ENCODE measurements at regions not wholly inside any gene's neighbourhood (a gene's known extent, or its start where the extent isn't known, plus 50 kb on each side); places are given as distances from the start of the nearest gene placed in this dataset.

GRCh38 chr16:51869176-51869575 lies 677.8 kb downstream of the TOX3 start:
- Histone ChIP-seq H3K9me3 (ENCODE audit: control insufficient read depth in 1 of 2, insufficient read depth in 1 of 2, low read depth in 1 of 2, low read length in 2 of 2) (peaks cover 3 to 11% of the 10 kb centered on the region in 2 experiments; a peak in 2 of 4 replicates), H3K4me2 (ENCODE audit: low read length) (no peak overlapping the region), H3K27ac (ENCODE audit: low read depth, low read length) (no peak overlapping the region), H4K20me1 (ENCODE audit: insufficient read depth) (no peaks in the 10 kb centered on the region), H2AFZ (ENCODE audit: low read depth, low read length, poor library complexity, severe bottlenecking) (no peak overlapping the region), H3K27me3 (ENCODE audit: insufficient read depth, low read length) (no peaks in the 10 kb centered on the region), H3K4me1 (ENCODE audit: control insufficient read depth in 1 of 2, insufficient read depth in 2 of 2, low read length in 2 of 2) (no peaks in the 10 kb centered on the region), H3K9me2 (ENCODE audit: insufficient read depth) (no peaks in the 10 kb centered on the region), H3K36me3 (ENCODE audit: control insufficient read depth in 1 of 2, insufficient read depth in 2 of 2, low read length in 2 of 2) (no peaks in the 10 kb centered on the region), H3K79me2 (ENCODE audit: insufficient read depth, low read length) (no peaks in the 10 kb centered on the region), H3K4me3 (replicated peaks in 1 of 2; ENCODE audit: low read depth in 1 of 2, low read length in 2 of 2) (no peak overlapping the region), H3K9ac (ENCODE audit: low read length) (no peak overlapping the region)
- TF ChIP-seq SRF (IDR thresholded peaks at IDR 0.05; ENCODE audit: low read depth) (no peak), FOSL1 (IDR thresholded peaks at IDR 0.05; ENCODE audit: low read depth) (no peak), REST (IDR thresholded peaks at IDR 0.05; ENCODE audit: low read depth) (no peak), ZFX (IDR thresholded peaks at IDR 0.05) (no peak), SP1 (IDR thresholded peaks at IDR 0.05; ENCODE audit: low read depth) (no peak), POLR2A (IDR thresholded peaks at IDR 0.05; ENCODE audit: borderline replicate concordance, extremely low read depth, insufficient read depth, insufficient read length) (no peak), RAD21 (IDR thresholded peaks at IDR 0.05; ENCODE audit: low read depth) (no peak), CBX3 (IDR thresholded peaks at IDR 0.05; ENCODE audit: low read depth) (no peak), EZH2 (IDR thresholded peaks at IDR 0.05) (no peak), MAX (IDR thresholded peaks at IDR 0.05) (no peak), EZH2phosphoT487 (IDR thresholded peaks at IDR 0.05; ENCODE audit: borderline replicate concordance) (no peak), POLR2AphosphoS5 (IDR thresholded peaks at IDR 0.05; ENCODE audit: low read depth, low read length) (no peak), ZNF274 (IDR thresholded peaks at IDR 0.05; ENCODE audit: low read depth, low read length) (no peak), ATF3 (IDR thresholded peaks at IDR 0.05) (no peak), ZBTB33 (IDR thresholded peaks at IDR 0.05; ENCODE audit: extremely low read depth, insufficient replicate concordance, low read length) (no peak), SIN3A (IDR thresholded peaks at IDR 0.05; ENCODE audit: low read depth) (no peak), YY1 (IDR thresholded peaks at IDR 0.05; ENCODE audit: extremely low read depth, insufficient replicate concordance, low read depth, low read length) (no peak), CEBPB (IDR thresholded peaks at IDR 0.05; ENCODE audit: low read depth) (no peak)
- ATAC-seq (no peak), DNase-seq (ENCODE audit: low read depth, low spot score) (no peak)
- ChIA-PET RAD21 (ENCODE audit: low non-redundant PET in 1 of 2, low total read pairs in 2 of 2, uncharacterized antibody in 2 of 2, unreplicated experiment in 2 of 2) (no interaction called here), POLR2A (no interaction called here), CTCF (no interaction called here)
- BruUV-seq (replicated peaks) = no TSS peak
- intact Hi-C loops (cut with micrococcal nuclease) = no loop called here
